HCT116 (cell line): ENCODE measurements at regions not wholly inside any gene's neighbourhood (a gene's known extent, or its start where the extent isn't known, plus 50 kb on each side); places are given as distances from the start of the nearest gene placed in this dataset.
A peak's percentile ranks its signal among the peaks of the same experiment; 100 is the strongest.

Source experiments
- ATAC-seq: fragments of 200-7000 bp; cut with Tn5 transposase; 2 replicates; pipeline ENCODE4 v1.9.1; 2020; ENCODE audit warnings: mild to moderate bottlenecking, moderate library complexity
- BruUV-seq: library from RNA; stranded (reverse); fragments of 400-500 nt; replicated peaks from 2 replicates; lab custom pipeline; 2021; lab: Mats Ljungman, UMichigan
- CTCF ChIA-PET: fragments of 300-600 bp; sonication (Branson Sonifier 250); formaldehyde crosslinking; loops from one replicate; lab custom pipeline; 2021; ENCODE audit warnings: antibody characterized with exemption; lab: Charles Lee
- POLR2A ChIA-PET: fragments of 300-600, 350-600 bp; sonication (Branson Sonifier 250); formaldehyde crosslinking; loops from one replicate; lab custom pipeline; 2021; ENCODE audit warnings: antibody characterized with exemption; lab: Charles Lee
- RAD21 ChIA-PET, 2 experiments: fragments of 300-600 bp; sonication (Branson Sonifier 250); formaldehyde crosslinking; loops; one replicate each; lab custom pipeline; 2023; ENCODE audit warnings: low total read pairs in 2 of 2; ENCODE audit not compliant: uncharacterized antibody in 2 of 2, unreplicated experiment in 2 of 2, low non-redundant PET in 1 of 2; lab: Charles Lee
- DNase-seq: peaks from one replicate; pipeline ENCODE4 v3.0.0-alpha.2; 2010; ENCODE audit warnings: low read depth, low spot score
- H2AFZ ChIP-seq: fragments of 200-600 bp; shearing (Covaris generic), sonication (generic); 2 replicates; pipeline ENCODE4 v1.6.1; 2017; ENCODE audit warnings: low read depth, mixed run types, mixed read lengths, antibody characterized with exemption, low read length; ENCODE audit not compliant: poor library complexity, severe bottlenecking
- H3K27ac ChIP-seq: 2 replicates; pipeline ENCODE4 v1.5.1; 2012; ENCODE audit warnings: low read depth, low read length
- H3K27me3 ChIP-seq: fragments of 200-600 bp; sonication (generic); 2 replicates; pipeline ENCODE4 v1.6.1; 2016; ENCODE audit warnings: mixed run types, low read length, mixed read lengths; ENCODE audit not compliant: insufficient read depth
- H3K36me3 ChIP-seq, 2 experiments: fragments of 200-500 bp in 1 of 2; fragments of 200-600 bp in 1 of 2; sonication (Bioruptor generic) in 1 of 2; sonication (generic) in 1 of 2; 2 replicates each; pipeline versions ENCODE4 v1.5.1 to v1.6.1; 2014 to 2016; ENCODE audit warnings: low read length in 2 of 2, inconsistent platforms in 1 of 2, mixed read lengths in 1 of 2, mixed run types in 1 of 2; ENCODE audit not compliant: insufficient read depth in 2 of 2, control insufficient read depth in 1 of 2
- H3K4me1 ChIP-seq, 2 experiments: fragments of 200-600 bp in 1 of 2; sonication (generic) in 1 of 2; 2 replicates each; pipeline versions ENCODE4 v1.5.1 to v1.6.1; 2012 to 2017; ENCODE audit warnings: low read length in 2 of 2, inconsistent platforms in 1 of 2, mild to moderate bottlenecking in 1 of 2, mixed read lengths in 1 of 2, mixed run types in 1 of 2, moderate library complexity in 1 of 2; ENCODE audit not compliant: insufficient read depth in 2 of 2, control insufficient read depth in 1 of 2
- H3K4me2 ChIP-seq: fragments of 200-600 bp; sonication (generic); 2 replicates; pipeline ENCODE4 v1.6.1; 2017; ENCODE audit warnings: mixed run types, low read length, mixed read lengths
- H3K4me3 ChIP-seq, 2 experiments: fragments of 200-600 bp in 1 of 2; sonication (generic) in 1 of 2; replicated peaks in 1 of 2; 2 replicates each; pipeline ENCODE4 v1.5.1; 2011 to 2016; ENCODE audit warnings: low read length in 2 of 2, control low read depth in 1 of 2, low read depth in 1 of 2, mild to moderate bottlenecking in 1 of 2, mixed read lengths in 1 of 2, mixed run types in 1 of 2
- H3K79me2 ChIP-seq: fragments of 200-600 bp; sonication (generic); 2 replicates; pipeline ENCODE4 v1.6.1; 2017; ENCODE audit warnings: mild to moderate bottlenecking, mixed run types, low read length, moderate library complexity, mixed read lengths; ENCODE audit not compliant: insufficient read depth
- H3K9ac ChIP-seq: fragments of 200-600 bp; sonication (generic); 2 replicates; pipeline ENCODE4 v1.6.1; 2016; ENCODE audit warnings: low read length, mixed read lengths
- H3K9me2 ChIP-seq: fragments of 200-600 bp; sonication (generic), shearing (Covaris generic); 2 replicates; pipeline ENCODE4 v1.6.1; 2017; ENCODE audit warnings: mixed run types, mild to moderate bottlenecking, moderate library complexity; ENCODE audit not compliant: insufficient read depth
- H3K9me3 ChIP-seq, 2 experiments: fragments of 200-500 bp in 1 of 2; fragments of 200-600 bp in 1 of 2; sonication (Bioruptor generic) in 1 of 2; sonication (generic) in 1 of 2; 2 replicates each; pipeline ENCODE4 v1.6.1; 2014 to 2017; ENCODE audit warnings: low read length in 2 of 2, mixed read lengths in 2 of 2, inconsistent platforms in 1 of 2, low read depth in 1 of 2, mild to moderate bottlenecking in 1 of 2, mixed run types in 1 of 2, moderate library complexity in 1 of 2; ENCODE audit not compliant: control insufficient read depth in 1 of 2, insufficient read depth in 1 of 2
- H4K20me1 ChIP-seq: fragments of 200-600 bp; sonication (generic), shearing (Covaris generic); 2 replicates; pipeline ENCODE4 v1.6.1; 2017; ENCODE audit warnings: mixed run types, mild to moderate bottlenecking, moderate library complexity; ENCODE audit not compliant: insufficient read depth
- EZH2phosphoT487 ChIP-seq: fragments of 200-600 bp; IDR thresholded peaks from 2 replicates; pipeline ENCODE4 v1.6.1; 2018; ENCODE audit warnings: antibody characterized with exemption, borderline replicate concordance
- FOSL1 ChIP-seq: IDR thresholded peaks from 2 replicates; pipeline ENCODE4 v1.6.1; 2012; ENCODE audit warnings: low read depth
- JUND ChIP-seq: IDR thresholded peaks from 2 replicates; pipeline ENCODE4 v1.6.1; 2012
- POLR2AphosphoS5 ChIP-seq: IDR thresholded peaks from 2 replicates; pipeline ENCODE4 v1.6.1; 2011; ENCODE audit warnings: mild to moderate bottlenecking, low read depth, low read length, moderate library complexity
- RAD21 ChIP-seq: IDR thresholded peaks from 2 replicates; pipeline ENCODE4 v1.6.1; 2012; ENCODE audit warnings: low read depth, mild to moderate bottlenecking
- YY1 ChIP-seq: IDR thresholded peaks from 2 replicates; pipeline ENCODE4 v1.6.1; 2011; ENCODE audit warnings: low read length, low read depth, moderate library complexity, mild to moderate bottlenecking; ENCODE audit not compliant: insufficient replicate concordance; ENCODE audit errors: extremely low read depth
- intact Hi-C: fragments of 100-400 bp; cut with micrococcal nuclease; formaldehyde crosslinking; loops from 2 replicates; pipeline ENCODE4 v1.10.0; 2022
- TF ChIP-seq, protein P1 (sequence below): IDR thresholded peaks from 2 replicates; pipeline ENCODE4 v1.6.1; 2012
- TF ChIP-seq, protein P2 (sequence below): IDR thresholded peaks from 2 replicates; pipeline ENCODE4 v1.6.1; 2012; ENCODE audit warnings: low read depth
- TF ChIP-seq, protein P3 (sequence below): IDR thresholded peaks from 2 replicates; pipeline ENCODE4 v1.6.1; 2012
- TF ChIP-seq, protein P4 (sequence below): IDR thresholded peaks from 2 replicates; pipeline ENCODE4 v1.6.1; 2011; ENCODE audit warnings: mild to moderate bottlenecking, low read length, moderate library complexity; ENCODE audit not compliant: insufficient replicate concordance; ENCODE audit errors: extremely low read depth

DNA sequence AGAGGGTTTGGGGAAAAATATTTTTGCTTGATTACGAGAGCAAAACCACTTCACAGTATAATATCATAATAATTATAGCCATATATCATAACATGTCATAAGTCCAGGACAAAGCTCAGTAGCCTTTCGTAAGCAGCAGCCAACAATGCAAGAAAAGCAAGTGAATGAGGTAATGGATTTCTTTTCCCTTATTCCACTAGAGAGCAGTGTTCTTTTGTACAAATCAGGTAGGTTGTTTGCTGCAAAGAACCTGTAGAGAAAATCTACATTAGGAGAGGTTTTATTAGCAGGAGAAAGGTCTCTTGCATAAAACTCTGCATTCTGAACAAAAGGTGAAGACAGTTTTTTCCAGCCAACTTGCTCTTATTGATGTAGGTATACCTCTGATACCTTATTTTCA lies 1033.4 kb downstream of the TLE4 start:
- Histone ChIP-seq H3K79me2 (no peaks in the 10 kb centered on the region), H4K20me1 (no peaks in the 10 kb centered on the region), H3K9me3 (peaks cover 0 to 16% of the 10 kb centered on the region in 2 experiments; a peak in 2 of 4 replicates), H3K9ac (no peak overlapping the region), H3K36me3 (no peaks in the 10 kb centered on the region), H2AFZ (no peak overlapping the region), H3K4me3 (no peak overlapping the region), H3K27me3 (no peaks in the 10 kb centered on the region), H3K4me1 (no peaks in the 10 kb centered on the region), H3K9me2 (no peaks in the 10 kb centered on the region), H3K27ac (no peak overlapping the region), H3K4me2 (no peak overlapping the region)
- ChIA-PET RAD21 (no interaction called here), CTCF (no interaction called here), POLR2A (no interaction called here)
- no peak for ATAC-seq
- TF ChIP-seq, protein P1, sequence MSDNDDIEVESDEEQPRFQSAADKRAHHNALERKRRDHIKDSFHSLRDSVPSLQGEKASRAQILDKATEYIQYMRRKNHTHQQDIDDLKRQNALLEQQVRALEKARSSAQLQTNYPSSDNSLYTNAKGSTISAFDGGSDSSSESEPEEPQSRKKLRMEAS: no peak
- TF ChIP-seq, protein P2, sequence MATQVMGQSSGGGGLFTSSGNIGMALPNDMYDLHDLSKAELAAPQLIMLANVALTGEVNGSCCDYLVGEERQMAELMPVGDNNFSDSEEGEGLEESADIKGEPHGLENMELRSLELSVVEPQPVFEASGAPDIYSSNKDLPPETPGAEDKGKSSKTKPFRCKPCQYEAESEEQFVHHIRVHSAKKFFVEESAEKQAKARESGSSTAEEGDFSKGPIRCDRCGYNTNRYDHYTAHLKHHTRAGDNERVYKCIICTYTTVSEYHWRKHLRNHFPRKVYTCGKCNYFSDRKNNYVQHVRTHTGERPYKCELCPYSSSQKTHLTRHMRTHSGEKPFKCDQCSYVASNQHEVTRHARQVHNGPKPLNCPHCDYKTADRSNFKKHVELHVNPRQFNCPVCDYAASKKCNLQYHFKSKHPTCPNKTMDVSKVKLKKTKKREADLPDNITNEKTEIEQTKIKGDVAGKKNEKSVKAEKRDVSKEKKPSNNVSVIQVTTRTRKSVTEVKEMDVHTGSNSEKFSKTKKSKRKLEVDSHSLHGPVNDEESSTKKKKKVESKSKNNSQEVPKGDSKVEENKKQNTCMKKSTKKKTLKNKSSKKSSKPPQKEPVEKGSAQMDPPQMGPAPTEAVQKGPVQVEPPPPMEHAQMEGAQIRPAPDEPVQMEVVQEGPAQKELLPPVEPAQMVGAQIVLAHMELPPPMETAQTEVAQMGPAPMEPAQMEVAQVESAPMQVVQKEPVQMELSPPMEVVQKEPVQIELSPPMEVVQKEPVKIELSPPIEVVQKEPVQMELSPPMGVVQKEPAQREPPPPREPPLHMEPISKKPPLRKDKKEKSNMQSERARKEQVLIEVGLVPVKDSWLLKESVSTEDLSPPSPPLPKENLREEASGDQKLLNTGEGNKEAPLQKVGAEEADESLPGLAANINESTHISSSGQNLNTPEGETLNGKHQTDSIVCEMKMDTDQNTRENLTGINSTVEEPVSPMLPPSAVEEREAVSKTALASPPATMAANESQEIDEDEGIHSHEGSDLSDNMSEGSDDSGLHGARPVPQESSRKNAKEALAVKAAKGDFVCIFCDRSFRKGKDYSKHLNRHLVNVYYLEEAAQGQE: no peak
- TF ChIP-seq RAD21 (peak; percentile 12; the same call in 1 of the 2 replicates), EZH2phosphoT487 (no peak)
- intact Hi-C loops: no loop called here
- no peak for DNase-seq
- no TSS peak for BruUV-seq

DNA sequence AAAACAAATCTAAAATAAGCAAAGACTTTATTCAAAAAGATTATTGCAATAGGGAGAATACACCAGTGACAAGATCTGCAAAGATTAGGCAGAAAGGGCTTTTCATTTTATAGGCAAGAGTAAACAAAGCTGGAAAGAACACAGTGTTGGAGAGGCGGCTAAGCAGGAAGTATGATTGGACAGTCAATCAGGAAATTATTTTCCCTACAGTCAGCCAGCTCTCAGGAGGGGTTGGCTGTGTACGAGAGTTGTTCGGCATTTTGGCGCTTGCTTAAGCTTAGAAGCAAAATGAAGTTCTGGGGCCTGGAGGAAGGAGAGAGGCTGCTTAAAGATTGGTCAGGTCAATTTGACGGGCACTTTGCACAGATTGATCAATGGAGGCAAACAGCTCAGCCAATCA lies 1030.5 kb downstream of the TLE4 start:
- no TSS peak for BruUV-seq
- Histone ChIP-seq H4K20me1 (no peaks in the 10 kb centered on the region), H3K4me1 (no peaks in the 10 kb centered on the region), H3K36me3 (no peaks in the 10 kb centered on the region), H3K9ac (no peak overlapping the region), H3K4me3 (no peak overlapping the region), H3K27me3 (no peaks in the 10 kb centered on the region), H3K79me2 (no peaks in the 10 kb centered on the region), H3K9me3 (peaks cover 0 to 17% of the 10 kb centered on the region in 2 experiments; a peak in 2 of 4 replicates), H3K4me2 (no peak overlapping the region), H3K27ac (no peak overlapping the region), H2AFZ (no peak overlapping the region), H3K9me2 (no peaks in the 10 kb centered on the region)
- CTCF ChIA-PET: no interaction called here
- no peak for DNase-seq
- RAD21 ChIA-PET: no interaction called here
- POLR2A ChIA-PET: no interaction called here
- intact Hi-C loops: no loop called here
- no peak for ATAC-seq
- TF ChIP-seq JUND (no peak), YY1 (no peak), POLR2AphosphoS5 (no peak), FOSL1 (no peak)
- TF ChIP-seq, protein P2: no peak
- TF ChIP-seq, protein P3, sequence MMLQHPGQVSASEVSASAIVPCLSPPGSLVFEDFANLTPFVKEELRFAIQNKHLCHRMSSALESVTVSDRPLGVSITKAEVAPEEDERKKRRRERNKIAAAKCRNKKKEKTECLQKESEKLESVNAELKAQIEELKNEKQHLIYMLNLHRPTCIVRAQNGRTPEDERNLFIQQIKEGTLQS: no peak
- TF ChIP-seq, protein P4, sequence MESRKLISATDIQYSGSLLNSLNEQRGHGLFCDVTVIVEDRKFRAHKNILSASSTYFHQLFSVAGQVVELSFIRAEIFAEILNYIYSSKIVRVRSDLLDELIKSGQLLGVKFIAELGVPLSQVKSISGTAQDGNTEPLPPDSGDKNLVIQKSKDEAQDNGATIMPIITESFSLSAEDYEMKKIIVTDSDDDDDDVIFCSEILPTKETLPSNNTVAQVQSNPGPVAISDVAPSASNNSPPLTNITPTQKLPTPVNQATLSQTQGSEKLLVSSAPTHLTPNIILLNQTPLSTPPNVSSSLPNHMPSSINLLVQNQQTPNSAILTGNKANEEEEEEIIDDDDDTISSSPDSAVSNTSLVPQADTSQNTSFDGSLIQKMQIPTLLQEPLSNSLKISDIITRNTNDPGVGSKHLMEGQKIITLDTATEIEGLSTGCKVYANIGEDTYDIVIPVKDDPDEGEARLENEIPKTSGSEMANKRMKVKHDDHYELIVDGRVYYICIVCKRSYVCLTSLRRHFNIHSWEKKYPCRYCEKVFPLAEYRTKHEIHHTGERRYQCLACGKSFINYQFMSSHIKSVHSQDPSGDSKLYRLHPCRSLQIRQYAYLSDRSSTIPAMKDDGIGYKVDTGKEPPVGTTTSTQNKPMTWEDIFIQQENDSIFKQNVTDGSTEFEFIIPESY: no peak
